ENCODE measurements at regions not wholly inside any gene's neighbourhood (a gene's known extent, or its start where the extent isn't known, plus 50 kb on each side); places are given as distances from the start of the nearest gene placed in this dataset.

DNA sequence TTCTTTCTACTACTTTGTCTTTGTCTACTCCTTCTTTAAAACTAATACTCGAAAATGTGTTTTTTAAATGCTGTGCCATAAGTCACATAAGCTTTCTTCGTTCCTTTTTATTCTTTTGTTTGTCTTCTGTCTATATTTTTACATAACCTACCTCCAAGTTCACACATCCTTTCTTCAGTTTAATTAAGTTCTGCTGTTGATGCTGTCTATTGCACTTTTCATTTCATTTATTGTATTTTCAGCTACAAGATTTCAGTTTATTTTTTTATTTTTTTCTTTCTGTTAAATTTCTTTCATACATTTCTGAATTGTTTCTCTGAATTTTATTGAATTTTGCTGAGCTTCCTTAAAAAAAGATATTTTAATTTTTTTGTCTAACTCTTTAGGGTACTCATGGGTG lies 878.2 kb downstream of the MAT2B start:
- no peak for TF ChIP-seq POLR2AphosphoS5 (IDR thresholded peaks at IDR 0.05; ENCODE audit: borderline replicate concordance, low read depth, low read length)
- no peak for TF ChIP-seq FOXP2 (optimal IDR thresholded peaks at IDR 0.05; ENCODE audit: control extremely low read depth, extremely low read length, insufficient read depth)
- TF ChIP-seq EZH2 (IDR thresholded peaks at IDR 0.05), result no peak
